Endothelial cell (in vitro differentiated cells): ENCODE measurements at regions not wholly inside any gene's neighbourhood (a gene's known extent, or its start where the extent isn't known, plus 50 kb on each side); places are given as distances from the start of the nearest gene placed in this dataset.

ENCODE experiments used
- DNase-seq: peaks from one replicate; pipeline ENCODE4 v3.0.0; 2021; ENCODE audit warnings: low spot score
- H3K27ac Mint-ChIP-seq: one replicate; pipeline ENCODE4 v1.8.0; 2021; ENCODE audit warnings: mixed read lengths, inconsistent platforms; ENCODE audit not compliant: unreplicated experiment
- H3K27me3 Mint-ChIP-seq: one replicate; pipeline ENCODE4 v1.8.0; 2021; ENCODE audit warnings: mild to moderate bottlenecking, moderate library complexity, mixed read lengths, inconsistent platforms; ENCODE audit not compliant: unreplicated experiment
- H3K36me3 Mint-ChIP-seq: one replicate; pipeline ENCODE4 v1.8.0; 2021; ENCODE audit warnings: mild to moderate bottlenecking, low read depth, mixed read lengths, inconsistent platforms; ENCODE audit not compliant: unreplicated experiment
- H3K4me1 Mint-ChIP-seq: one replicate; pipeline ENCODE4 v1.8.0; 2021; ENCODE audit warnings: mild to moderate bottlenecking, mixed read lengths, inconsistent platforms; ENCODE audit not compliant: unreplicated experiment
- H3K4me3 Mint-ChIP-seq: one replicate; pipeline ENCODE4 v1.8.0; 2021; ENCODE audit warnings: mild to moderate bottlenecking, mixed read lengths, inconsistent platforms; ENCODE audit not compliant: unreplicated experiment
- H3K9me3 Mint-ChIP-seq: one replicate; pipeline ENCODE4 v1.8.0; 2021; ENCODE audit warnings: mixed read lengths, inconsistent platforms; ENCODE audit not compliant: unreplicated experiment
- TF ChIP-seq, protein P1 (sequence below): fragments of 200-600 bp; sonication (generic); IDR thresholded peaks from one replicate; pipeline ENCODE4 v1.5.0; 2021; ENCODE audit warnings: antibody characterized with exemption; ENCODE audit not compliant: unreplicated experiment

DNA sequence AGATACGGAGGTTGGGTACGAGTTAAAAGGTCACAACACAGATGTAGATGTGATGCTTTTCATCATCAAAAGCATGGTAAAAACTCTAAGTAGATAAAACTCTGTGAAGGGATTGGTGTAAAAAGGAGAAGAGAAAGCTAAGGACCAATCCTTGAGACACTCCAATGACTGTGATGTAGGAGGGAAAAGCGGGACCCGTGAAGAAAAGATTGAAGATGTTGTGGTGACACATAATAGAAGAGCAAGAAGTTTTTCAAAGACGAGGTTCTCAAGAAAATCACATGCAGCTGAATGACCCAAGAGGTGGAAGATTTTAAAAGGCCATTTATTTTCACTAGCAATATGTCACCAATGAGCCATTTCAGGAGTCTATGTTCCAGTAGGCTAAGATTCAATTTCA lies 179.5 kb downstream of the MRPL39 start:
- TF ChIP-seq, protein P1, sequence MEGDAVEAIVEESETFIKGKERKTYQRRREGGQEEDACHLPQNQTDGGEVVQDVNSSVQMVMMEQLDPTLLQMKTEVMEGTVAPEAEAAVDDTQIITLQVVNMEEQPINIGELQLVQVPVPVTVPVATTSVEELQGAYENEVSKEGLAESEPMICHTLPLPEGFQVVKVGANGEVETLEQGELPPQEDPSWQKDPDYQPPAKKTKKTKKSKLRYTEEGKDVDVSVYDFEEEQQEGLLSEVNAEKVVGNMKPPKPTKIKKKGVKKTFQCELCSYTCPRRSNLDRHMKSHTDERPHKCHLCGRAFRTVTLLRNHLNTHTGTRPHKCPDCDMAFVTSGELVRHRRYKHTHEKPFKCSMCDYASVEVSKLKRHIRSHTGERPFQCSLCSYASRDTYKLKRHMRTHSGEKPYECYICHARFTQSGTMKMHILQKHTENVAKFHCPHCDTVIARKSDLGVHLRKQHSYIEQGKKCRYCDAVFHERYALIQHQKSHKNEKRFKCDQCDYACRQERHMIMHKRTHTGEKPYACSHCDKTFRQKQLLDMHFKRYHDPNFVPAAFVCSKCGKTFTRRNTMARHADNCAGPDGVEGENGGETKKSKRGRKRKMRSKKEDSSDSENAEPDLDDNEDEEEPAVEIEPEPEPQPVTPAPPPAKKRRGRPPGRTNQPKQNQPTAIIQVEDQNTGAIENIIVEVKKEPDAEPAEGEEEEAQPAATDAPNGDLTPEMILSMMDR, result no peak
- H3K36me3 Mint-ChIP-seq, result no peaks in the 10 kb centered on the region
- DNase-seq, result no peak
- no peaks in the 10 kb centered on the region for H3K4me1 Mint-ChIP-seq
- H3K4me3 Mint-ChIP-seq, result no peak overlapping the region
- H3K9me3 Mint-ChIP-seq, result no peaks in the 10 kb centered on the region
- H3K27ac Mint-ChIP-seq, result no peak overlapping the region
- no peaks in the 10 kb centered on the region for H3K27me3 Mint-ChIP-seq

DNA sequence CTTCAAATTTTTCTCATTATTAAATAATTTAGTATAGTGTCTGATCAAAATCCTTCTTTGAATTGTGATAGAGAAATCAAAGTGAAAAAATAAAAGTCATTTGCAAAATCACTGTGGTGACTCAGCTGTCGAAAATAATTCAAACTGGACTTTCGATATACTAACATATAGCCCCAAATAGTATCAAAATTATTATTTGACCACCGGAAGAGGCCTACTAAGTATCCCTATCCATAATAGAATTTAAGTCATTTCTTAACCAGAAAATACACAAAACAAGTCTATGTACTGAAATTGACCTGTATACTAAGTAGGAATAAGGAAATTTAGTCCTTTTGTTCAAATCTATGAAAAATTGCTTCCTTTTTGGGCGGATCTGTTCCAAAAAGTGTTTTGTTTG lies 180.7 kb downstream of the MRPL39 start:
- H3K36me3 Mint-ChIP-seq, result no peaks in the 10 kb centered on the region
- H3K9me3 Mint-ChIP-seq, result no peaks in the 10 kb centered on the region
- H3K27me3 Mint-ChIP-seq, result no peaks in the 10 kb centered on the region
- no peak overlapping the region for H3K4me3 Mint-ChIP-seq
- DNase-seq, result no peak
- TF ChIP-seq, protein P1, result no peak
- no peak overlapping the region for H3K27ac Mint-ChIP-seq
- H3K4me1 Mint-ChIP-seq, result no peaks in the 10 kb centered on the region

DNA sequence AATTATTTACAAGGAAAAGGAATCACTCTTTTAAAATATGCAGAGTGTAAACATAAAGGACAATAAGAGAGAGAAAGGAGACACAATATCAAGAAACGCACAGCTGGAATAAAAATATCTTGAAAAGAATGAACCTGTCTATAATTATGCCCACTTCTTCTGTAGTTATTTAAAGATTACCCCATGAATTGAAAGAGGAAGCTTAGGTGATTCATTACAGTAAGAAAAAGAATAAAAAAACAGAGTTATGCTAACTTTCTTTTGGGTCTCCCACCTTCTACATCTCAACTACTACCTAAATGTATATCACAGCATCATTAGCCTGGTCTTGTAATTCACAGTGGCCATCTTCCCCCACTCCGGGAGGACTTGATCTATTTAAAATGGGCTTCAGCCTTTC lies 182.1 kb downstream of the MRPL39 start:
- DNase-seq, result no peak
- H3K27ac Mint-ChIP-seq, result no peak overlapping the region
- no peak overlapping the region for H3K4me3 Mint-ChIP-seq
- no peaks in the 10 kb centered on the region for H3K9me3 Mint-ChIP-seq
- H3K36me3 Mint-ChIP-seq, result no peaks in the 10 kb centered on the region
- H3K4me1 Mint-ChIP-seq, result no peaks in the 10 kb centered on the region
- TF ChIP-seq, protein P1, result no peak
- no peaks in the 10 kb centered on the region for H3K27me3 Mint-ChIP-seq

GRCh38 chr21:25424634-25425033 lies 182.6 kb downstream of the MRPL39 start:
- TF ChIP-seq, protein P1, result no peak
- Mint-ChIP-seq H3K4me3 (no peak overlapping the region), H3K9me3 (no peaks in the 10 kb centered on the region), H3K27ac (no peak overlapping the region), H3K36me3 (no peaks in the 10 kb centered on the region), H3K27me3 (no peaks in the 10 kb centered on the region), H3K4me1 (no peaks in the 10 kb centered on the region)
- DNase-seq, result no peak

GRCh38 chr21:25424048-25424447 lies 183.2 kb downstream of the MRPL39 start:
- Mint-ChIP-seq H3K4me3 (no peak overlapping the region), H3K27me3 (no peaks in the 10 kb centered on the region), H3K4me1 (no peaks in the 10 kb centered on the region), H3K36me3 (no peaks in the 10 kb centered on the region), H3K9me3 (no peaks in the 10 kb centered on the region), H3K27ac (no peak overlapping the region)
- no peak for DNase-seq
- TF ChIP-seq, protein P1, result no peak
